ENCODE measurements at regions not wholly inside any gene's neighbourhood (a gene's known extent, or its start where the extent isn't known, plus 50 kb on each side); places are given as distances from the start of the nearest gene placed in this dataset.

DNA sequence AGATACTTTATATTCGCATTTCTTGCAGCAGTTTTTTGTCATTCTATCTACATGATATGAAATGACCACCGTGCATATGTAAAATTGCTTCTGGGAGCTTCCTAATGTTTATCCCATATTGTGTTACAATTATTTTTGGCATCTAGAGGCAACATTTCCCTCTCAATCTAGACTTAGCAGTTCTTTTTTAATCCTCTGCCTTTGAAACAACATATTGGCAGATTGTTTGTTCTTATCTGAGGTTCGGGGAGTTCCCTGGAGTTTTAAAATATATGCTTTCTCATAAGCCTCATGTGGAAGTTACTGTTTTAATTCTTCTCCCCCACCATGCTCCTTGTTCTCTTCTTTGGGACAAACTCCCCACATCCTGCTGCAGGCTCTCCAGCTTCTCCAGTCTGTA, 130.1 kb upstream of the SLC10A2 start:
- TF ChIP-seq, protein P1, sequence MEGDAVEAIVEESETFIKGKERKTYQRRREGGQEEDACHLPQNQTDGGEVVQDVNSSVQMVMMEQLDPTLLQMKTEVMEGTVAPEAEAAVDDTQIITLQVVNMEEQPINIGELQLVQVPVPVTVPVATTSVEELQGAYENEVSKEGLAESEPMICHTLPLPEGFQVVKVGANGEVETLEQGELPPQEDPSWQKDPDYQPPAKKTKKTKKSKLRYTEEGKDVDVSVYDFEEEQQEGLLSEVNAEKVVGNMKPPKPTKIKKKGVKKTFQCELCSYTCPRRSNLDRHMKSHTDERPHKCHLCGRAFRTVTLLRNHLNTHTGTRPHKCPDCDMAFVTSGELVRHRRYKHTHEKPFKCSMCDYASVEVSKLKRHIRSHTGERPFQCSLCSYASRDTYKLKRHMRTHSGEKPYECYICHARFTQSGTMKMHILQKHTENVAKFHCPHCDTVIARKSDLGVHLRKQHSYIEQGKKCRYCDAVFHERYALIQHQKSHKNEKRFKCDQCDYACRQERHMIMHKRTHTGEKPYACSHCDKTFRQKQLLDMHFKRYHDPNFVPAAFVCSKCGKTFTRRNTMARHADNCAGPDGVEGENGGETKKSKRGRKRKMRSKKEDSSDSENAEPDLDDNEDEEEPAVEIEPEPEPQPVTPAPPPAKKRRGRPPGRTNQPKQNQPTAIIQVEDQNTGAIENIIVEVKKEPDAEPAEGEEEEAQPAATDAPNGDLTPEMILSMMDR (IDR thresholded peaks at IDR 0.05) = no peak
- no peak for TF ChIP-seq POLR2A (IDR thresholded peaks at IDR 0.05)

Data from right lobe of liver (tissue), 4 donors.